ENCODE measurements at regions not wholly inside any gene's neighbourhood (a gene's known extent, or its start where the extent isn't known, plus 50 kb on each side); places are given as distances from the start of the nearest gene placed in this dataset.

GRCh38 chr12:58359084-58359483 is 417.7 kb downstream of the ATP23 start:
- CTCF ChIA-PET, result no interaction called here
- Histone ChIP-seq H3K9me3 (ENCODE audit: control insufficient read depth in 1 of 2, insufficient read depth in 1 of 2, low read length in 2 of 2) (no peaks in the 10 kb centered on the region), H3K27ac (ENCODE audit: low read depth in 1 of 2, low read length in 2 of 2) (no peak overlapping the region), H3K4me1 (ENCODE audit: insufficient read depth, low read length) (no peaks in the 10 kb centered on the region), H3K36me3 (ENCODE audit: insufficient read depth, low read length) (no peaks in the 10 kb centered on the region), H3K27me3 (ENCODE audit: control insufficient read depth in 1 of 2, insufficient read depth in 2 of 2, low read length in 2 of 2) (no peaks in the 10 kb centered on the region), H3K4me3 (ENCODE audit: low read length) (no peak overlapping the region)
- no peak for TF ChIP-seq CTCF (IDR thresholded peaks at IDR 0.05)
- ATAC-seq (ENCODE audit: poor library complexity) (no peak), DNase-seq (no peak)
- H3K27me3 Mint-ChIP-seq, result peaks cover 16% of the 10 kb centered on the region
- no peaks in the 10 kb centered on the region for H3K36me3 Mint-ChIP-seq (ENCODE audit: low read depth)
- POLR2A ChIA-PET, result no interaction called here
- H3K4me3 Mint-ChIP-seq, result no peak overlapping the region
- no peaks in the 10 kb centered on the region for H3K9me3 Mint-ChIP-seq
- intact Hi-C loops (cut with DNase I, micrococcal nuclease), result no loop called here
- no peak overlapping the region for H3K27ac Mint-ChIP-seq
- no peaks in the 10 kb centered on the region for H3K4me1 Mint-ChIP-seq (ENCODE audit: low read depth)

- no peaks in the 10 kb centered on the region for H3K9me3 ChIP-seq (ENCODE audit: control insufficient read depth in 1 of 2, insufficient read depth in 1 of 2, low read length in 2 of 2)
- no peaks in the 10 kb centered on the region for H3K4me1 Mint-ChIP-seq (ENCODE audit: low read depth)
- H3K4me3 ChIP-seq (ENCODE audit: low read length), result no peak overlapping the region
- peaks cover 27% of the 10 kb centered on the region for H3K27me3 Mint-ChIP-seq
- no peaks in the 10 kb centered on the region for H3K4me1 ChIP-seq (ENCODE audit: insufficient read depth, low read length)
- ChIA-PET POLR2A (no interaction called here), CTCF (interaction anchor here (0.6 kb wide), 1 partner anchor 32 kb away, joined by 3 read pairs; no protein-coding TSS in a partner anchor)
- no peaks in the 10 kb centered on the region for H3K9me3 Mint-ChIP-seq
- no peak overlapping the region for H3K27ac ChIP-seq (ENCODE audit: low read depth in 1 of 2, low read length in 2 of 2)
- no peak for ATAC-seq (ENCODE audit: poor library complexity)
- intact Hi-C loops (cut with DNase I, micrococcal nuclease), result no loop called here
- H3K36me3 ChIP-seq (ENCODE audit: insufficient read depth, low read length), result no peaks in the 10 kb centered on the region
- no peaks in the 10 kb centered on the region for H3K27me3 ChIP-seq (ENCODE audit: control insufficient read depth in 1 of 2, insufficient read depth in 2 of 2, low read length in 2 of 2)
- no peak overlapping the region for H3K27ac Mint-ChIP-seq
- TF ChIP-seq CTCF (IDR thresholded peaks at IDR 0.05), result no peak
- H3K4me3 Mint-ChIP-seq, result no peak overlapping the region
- no peaks in the 10 kb centered on the region for H3K36me3 Mint-ChIP-seq (ENCODE audit: low read depth)
- DNase-seq, result no peak
Measured at GRCh38 chr12:58361056-58361455, 419.7 kb downstream of the ATP23 start.

DNA sequence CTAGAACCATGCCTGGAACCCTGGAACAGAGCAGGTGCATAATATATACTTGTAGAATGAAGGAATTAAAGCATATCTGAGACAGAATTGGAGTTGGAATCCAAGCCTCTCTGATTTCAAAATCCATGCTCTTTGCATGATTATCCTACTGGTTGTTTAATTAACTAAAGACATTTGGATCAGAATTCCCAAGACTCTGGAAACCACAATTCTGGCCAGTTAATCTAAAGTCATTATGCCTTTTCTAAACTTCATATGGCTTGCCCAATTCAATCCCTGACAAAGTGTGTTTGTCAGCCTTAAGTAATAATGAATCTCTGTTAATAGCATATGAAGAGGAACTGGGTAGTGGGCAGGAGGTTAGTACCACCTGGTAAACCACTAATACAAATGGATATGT is 422.6 kb downstream of the ATP23 start:
- DNase-seq, result no peak
- TF ChIP-seq CTCF (IDR thresholded peaks at IDR 0.05), result no peak
- no peak overlapping the region for H3K27ac ChIP-seq (ENCODE audit: low read depth in 1 of 2, low read length in 2 of 2)
- Mint-ChIP-seq H3K4me1 (ENCODE audit: low read depth) (no peaks in the 10 kb centered on the region), H3K27ac (no peak overlapping the region), H3K4me3 (no peak overlapping the region), H3K9me3 (no peaks in the 10 kb centered on the region), H3K27me3 (peaks cover 12% of the 10 kb centered on the region), H3K36me3 (ENCODE audit: low read depth) (no peaks in the 10 kb centered on the region)
- POLR2A ChIA-PET, result no interaction called here
- no peak overlapping the region for H3K4me3 ChIP-seq (ENCODE audit: low read length)
- no peaks in the 10 kb centered on the region for H3K27me3 ChIP-seq (ENCODE audit: control insufficient read depth in 1 of 2, insufficient read depth in 2 of 2, low read length in 2 of 2)
- H3K9me3 ChIP-seq (ENCODE audit: control insufficient read depth in 1 of 2, insufficient read depth in 1 of 2, low read length in 2 of 2), result no peaks in the 10 kb centered on the region
- intact Hi-C loops (cut with DNase I, micrococcal nuclease), result no loop called here
- no peak for ATAC-seq (ENCODE audit: poor library complexity)
- CTCF ChIA-PET, result no interaction called here
- no peaks in the 10 kb centered on the region for H3K4me1 ChIP-seq (ENCODE audit: insufficient read depth, low read length)
- H3K36me3 ChIP-seq (ENCODE audit: insufficient read depth, low read length), result no peaks in the 10 kb centered on the region
